ENCODE measurements at regions not wholly inside any gene's neighbourhood (a gene's known extent, or its start where the extent isn't known, plus 50 kb on each side); places are given as distances from the start of the nearest gene placed in this dataset.
"Not testable (repeated sequence)": the region's sequence is repeated elsewhere in the genome, so short reads cannot be mapped to it uniquely, and the experiment has no call there.

DNA sequence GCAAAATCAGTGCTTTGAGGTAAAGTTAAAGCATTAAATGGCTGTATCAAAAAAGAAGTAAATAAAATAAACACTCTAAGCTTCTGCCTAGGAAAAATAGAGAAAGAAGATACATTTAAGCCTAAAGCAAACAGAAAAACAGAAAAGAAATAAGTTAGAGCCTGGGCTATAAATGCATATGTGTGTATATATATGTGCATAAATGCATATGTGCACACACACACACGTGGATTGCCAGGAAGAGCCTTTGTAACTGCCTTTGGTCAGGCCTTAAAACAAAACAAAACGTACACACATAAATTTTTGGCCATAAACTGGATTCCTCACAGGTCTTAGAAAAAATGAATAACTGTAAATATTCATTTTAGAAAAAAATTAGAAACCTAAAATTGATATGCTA, 925.8 kb downstream of the MRPL39 start:
- DNase-seq, result no peak

GRCh38 chr21:24671901-24672300, 935.4 kb downstream of the MRPL39 start:
- DNase-seq, result no peak

DNA sequence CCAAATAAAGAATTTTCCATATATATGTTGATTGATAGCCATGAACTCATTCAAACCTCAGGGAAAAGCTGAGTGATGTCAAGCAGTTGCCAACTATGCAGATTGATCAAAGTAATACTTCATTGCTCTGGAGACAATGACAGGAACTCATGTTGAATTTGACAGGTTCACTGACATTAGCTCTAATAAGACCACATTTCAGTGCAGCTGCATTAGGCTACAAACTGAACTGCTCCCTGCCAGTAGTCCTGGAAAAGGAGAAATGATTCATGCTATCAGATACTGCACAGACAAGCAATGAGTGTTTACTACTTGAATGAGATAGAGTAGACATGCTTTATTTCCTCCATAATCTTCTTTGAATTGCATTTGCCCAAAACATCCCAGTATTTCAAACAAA, 948.4 kb downstream of the MRPL39 start:
- DNase-seq, result no peak

DNA sequence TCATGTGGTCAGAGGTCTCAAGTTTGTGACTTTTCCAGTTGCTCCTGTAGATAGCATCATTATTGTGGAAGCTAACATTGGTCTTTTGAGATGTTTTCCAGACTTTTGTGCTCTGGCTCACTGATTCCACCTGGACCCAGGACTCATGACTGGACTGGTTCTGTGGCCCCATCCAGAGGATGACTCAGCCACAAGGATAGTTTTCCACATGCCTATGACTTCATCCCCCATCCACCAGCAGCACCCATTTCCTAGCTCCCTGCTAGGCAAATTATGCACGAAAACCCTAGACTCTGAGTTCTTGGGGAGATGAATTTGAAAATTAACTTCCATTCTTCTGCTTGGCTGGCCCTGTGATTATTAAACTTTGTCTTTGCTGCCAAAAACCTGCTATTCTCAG, 949.3 kb downstream of the MRPL39 start:
- DNase-seq, result no peak

- DNase-seq, result no peak
Observed at GRCh38 chr21:24649691-24650090, 957.6 kb downstream of the MRPL39 start.

DNA sequence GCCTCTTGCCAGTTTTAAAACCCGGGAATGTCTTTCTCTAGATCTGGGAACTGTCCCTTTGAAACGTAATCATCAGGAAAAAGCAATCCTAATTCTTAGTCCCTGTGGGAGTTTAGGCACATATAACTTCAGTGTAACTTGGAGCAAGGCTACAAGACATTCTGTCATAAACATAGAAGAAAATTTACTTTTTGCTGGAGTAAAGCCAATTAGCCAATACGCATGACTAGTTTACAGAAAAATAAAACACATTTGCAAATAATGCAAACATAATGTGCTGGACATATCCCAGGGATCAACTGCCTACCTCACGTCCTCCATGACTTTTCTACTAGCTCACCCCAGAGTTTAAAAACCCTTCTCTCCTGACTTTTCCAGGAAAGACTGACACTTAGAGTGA, 970.6 kb downstream of the MRPL39 start:
- no peak for DNase-seq

GRCh38 chr21:24634749-24635148, 972.5 kb downstream of the MRPL39 start:
- DNase-seq, result no peak

- DNase-seq, result no peak
Observed at GRCh38 chr21:24628536-24628935, 978.7 kb downstream of the MRPL39 start.

GRCh38 chr21:24628046-24628445, 979.2 kb downstream of the MRPL39 start:
- no peak for DNase-seq

GRCh38 chr21:24617819-24618218, 989.5 kb downstream of the MRPL39 start:
- DNase-seq, result no peak

GRCh38 chr21:24594082-24594481, 1013.2 kb downstream of the MRPL39 start:
- DNase-seq, result no peak

DNA sequence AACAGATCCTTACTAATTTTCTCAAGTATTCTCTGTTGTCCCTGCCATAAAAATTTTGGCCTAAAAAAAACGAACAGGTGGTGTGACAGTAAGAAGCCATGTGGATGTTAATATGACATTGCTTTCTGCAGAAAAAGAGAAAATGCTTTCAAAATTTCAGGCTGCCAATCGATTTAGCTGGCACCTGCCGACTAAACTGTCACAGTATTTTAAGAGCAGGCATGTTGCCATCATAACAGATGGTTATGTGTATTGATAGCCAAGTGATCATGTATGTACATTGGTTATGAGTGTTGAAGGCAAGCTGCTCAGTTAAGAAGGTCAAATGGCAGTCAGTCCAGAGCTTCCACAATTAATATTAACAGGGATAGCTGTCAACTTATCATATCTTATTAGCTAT, 1017.0 kb downstream of the MRPL39 start:
- no peak for DNase-seq

DNA sequence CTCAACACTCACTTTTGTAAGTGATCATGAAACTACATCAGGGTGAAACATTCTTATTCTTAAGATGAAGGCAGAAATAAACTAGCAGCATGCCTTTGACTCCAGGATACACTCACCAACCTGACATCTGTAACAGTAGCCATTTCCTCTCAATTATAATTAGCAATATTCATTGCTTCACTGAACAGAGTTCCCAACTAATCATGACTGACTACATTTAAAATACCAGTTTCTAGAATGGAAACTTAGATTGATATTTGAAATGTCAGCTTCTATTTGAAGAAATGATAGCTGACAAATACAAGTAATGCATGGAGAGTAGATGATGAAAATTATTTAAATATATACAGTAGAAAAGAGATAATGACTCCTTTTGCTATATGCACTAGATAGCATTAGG, 1023.8 kb downstream of the MRPL39 start:
- no peak for DNase-seq

DNA sequence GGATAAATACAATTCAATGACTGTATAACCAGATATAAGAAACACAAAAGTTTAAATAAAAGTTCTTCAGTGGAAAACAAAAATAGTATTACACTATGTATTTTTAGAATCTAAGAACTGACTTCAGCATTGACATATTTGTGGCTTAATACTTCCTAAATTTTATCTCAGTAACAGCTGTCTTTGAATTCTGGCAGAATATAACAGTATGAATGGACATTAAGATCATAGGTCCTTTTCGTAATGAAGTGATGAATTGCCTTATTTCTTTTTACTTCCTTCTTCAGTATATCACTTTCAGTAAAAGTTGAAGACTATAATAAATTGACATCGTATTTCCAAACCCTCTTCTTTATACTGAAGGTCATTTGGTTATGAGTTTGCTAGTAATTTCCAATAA, 1030.0 kb downstream of the MRPL39 start:
- DNase-seq, result no peak

DNA sequence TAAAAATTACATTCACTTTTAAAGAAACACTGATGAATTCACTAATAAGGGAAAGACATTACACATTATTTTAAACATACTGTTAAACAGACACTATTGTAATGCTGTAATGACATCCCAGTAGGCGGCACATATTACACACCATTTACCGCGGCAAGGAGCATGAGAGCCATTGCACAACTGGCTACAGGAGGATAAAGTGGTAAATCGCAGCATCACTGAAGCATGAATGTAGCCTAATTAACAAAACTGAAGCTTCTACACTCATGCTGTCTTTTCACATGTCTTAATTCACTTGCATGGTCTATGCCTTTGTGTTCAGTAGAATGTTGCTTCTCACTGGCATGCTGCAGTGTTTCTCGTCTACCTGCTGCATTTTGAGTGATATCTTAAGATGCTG, 1046.0 kb downstream of the MRPL39 start:
- no peak for DNase-seq

- DNase-seq, result no peak
Observed at GRCh38 chr21:24552491-24552890, 1054.8 kb downstream of the MRPL39 start.

GRCh38 chr21:24545807-24546361, 1061.4 kb downstream of the MRPL39 start:
- no peak for DNase-seq

DNA sequence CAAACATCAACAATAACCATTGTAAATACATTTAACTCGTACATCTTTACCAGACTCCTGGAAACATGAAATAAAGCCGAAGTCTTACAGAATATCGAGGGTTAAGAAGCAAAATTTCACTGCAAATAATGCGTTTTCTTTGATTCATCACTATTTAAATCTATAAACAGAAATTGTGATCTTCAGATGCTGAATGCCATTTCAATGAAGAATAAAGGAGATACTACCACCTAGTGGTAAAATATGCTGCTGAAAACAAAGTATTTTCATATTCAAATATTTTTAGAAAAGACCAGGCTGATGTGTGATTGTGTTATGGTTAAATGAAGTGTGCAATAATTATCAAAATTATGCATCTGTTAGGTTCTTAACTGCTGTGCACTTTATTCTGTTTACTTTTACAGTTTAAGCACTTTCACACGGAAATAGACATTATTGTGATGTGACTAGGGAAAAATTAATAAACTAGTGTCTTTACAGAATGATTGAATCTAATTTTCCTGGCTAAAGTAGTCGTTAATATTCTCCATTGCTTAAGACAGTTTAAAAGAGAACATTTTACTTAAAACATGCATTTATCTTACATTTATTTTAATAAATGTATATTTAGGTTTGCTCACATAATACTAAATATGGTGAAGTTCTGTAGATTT, 1093.1 kb downstream of the MRPL39 start:
- no peak for DNase-seq

DNA sequence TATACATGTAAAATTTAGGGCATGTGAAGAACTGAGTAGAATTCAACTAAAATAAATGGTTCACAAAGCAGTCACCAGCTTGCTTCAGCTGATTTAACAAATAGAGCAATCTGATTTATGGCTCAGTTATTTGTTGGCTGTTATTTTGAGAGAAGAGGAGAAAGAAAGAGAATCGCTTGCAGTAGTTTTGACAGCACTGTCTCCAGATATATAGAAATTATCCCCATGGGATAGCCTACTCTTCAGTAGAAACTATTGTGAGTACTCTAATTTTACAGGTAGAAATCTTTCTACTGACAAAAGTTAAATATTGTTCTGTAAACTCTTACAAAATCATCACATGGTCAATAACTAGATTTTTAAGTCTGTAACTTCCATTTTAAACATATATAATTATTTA, 1098.2 kb downstream of the MRPL39 start:
- no peak for DNase-seq

GRCh38 chr21:24486973-24487372, 1120.3 kb downstream of the MRPL39 start:
- DNase-seq, result no peak

DNA sequence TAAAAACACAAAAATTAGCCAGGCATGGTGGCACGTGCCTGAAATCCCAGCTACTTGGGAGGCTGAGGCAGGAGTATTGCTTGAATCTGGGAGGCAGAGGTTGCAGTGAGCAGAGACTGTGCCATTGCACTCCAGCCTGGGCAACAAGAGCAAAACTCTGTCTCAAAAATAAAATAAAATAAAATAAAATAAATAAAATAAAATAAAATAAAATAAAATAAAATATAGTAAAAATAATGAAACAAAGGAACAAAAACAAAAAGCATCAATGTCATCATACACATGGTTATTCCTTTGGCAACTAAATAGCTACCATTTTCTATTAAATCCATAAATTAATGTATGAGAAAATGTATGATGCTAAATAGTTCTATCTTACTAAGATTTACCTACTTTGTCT, 1123.9 kb downstream of the MRPL39 start:
- DNase-seq, result not testable (repeated sequence)

- DNase-seq, result no peak
Observed at GRCh38 chr21:24470852-24471251, 1136.4 kb downstream of the MRPL39 start.

GRCh38 chr21:24456358-24456757, 1150.9 kb downstream of the MRPL39 start:
- DNase-seq, result no peak

DNA sequence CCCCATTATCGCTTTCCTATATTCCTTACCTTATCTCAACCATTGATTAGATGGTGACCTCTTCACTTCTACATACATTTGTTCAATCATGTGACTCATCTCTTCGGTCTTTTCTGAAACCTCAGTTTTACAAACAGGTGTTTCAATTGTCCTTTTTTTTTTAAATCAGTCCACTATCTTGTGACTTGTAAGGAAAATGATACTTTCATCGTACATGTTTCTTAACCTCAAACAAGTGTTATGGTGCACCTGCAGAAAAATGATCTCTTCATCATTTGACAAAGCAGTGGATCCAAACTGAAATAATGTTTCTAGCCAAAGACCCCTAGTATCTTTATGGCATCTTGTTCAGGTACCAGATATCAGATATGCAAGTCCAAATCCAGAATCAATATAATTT, 1157.2 kb downstream of the MRPL39 start:
- no peak for DNase-seq

DNA sequence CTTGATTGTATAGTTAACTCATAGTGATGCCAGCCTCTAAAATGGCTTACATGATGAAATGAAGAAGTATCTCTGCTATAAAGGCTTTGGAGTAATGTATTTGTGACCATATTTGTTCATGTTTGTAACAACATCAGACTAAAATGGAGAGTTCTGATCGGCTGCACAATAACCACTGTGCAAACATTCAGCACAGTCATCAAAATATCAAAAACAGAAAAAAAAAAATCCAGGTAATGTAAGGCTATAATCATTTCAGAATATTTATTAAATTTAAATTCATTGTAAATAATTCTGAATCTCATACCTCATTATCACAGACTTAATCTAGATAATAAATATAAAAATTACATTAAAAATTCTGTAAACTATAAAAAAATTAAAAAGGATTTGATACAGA, 1161.8 kb downstream of the MRPL39 start:
- DNase-seq, result no peak
